Caki2 (cell line): ENCODE measurements at regions not wholly inside any gene's neighbourhood (a gene's known extent, or its start where the extent isn't known, plus 50 kb on each side); places are given as distances from the start of the nearest gene placed in this dataset.

ENCODE experiments used
- DNase-seq: peaks from one replicate; pipeline ENCODE4 v3.0.0-alpha.2; 2015; ENCODE audit warnings: low read depth
- in situ Hi-C: cut with HindIII; loops from 2 replicates; pipeline ENCODE4 v1.10.0; 2016; ENCODE audit warnings: low sequenced_read_pairs, low pct_unique_long_range_greater_than_20kb, mixed read lengths

DNA sequence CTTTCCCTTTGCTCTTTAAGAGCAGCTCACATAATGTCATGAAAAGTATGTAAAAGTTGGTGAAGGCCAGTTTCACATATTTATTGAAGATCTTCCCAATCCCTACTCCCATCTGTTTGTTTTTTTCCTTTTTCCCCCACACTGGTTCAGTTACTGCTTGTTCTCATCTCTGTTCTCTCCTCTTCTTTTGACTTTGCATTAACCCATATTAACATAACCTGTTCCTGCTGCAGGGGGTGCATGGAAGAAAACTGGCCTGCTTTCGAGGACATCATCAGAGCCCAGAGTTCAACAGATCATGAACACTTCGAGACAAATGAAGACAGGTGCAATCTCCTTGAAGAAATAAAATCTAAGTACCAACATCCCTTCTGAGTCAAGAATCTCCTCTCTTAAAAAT is 93.3 kb upstream of the FAM3C start:
- in situ Hi-C loops, result no loop called here
- DNase-seq, result no peak

DNA sequence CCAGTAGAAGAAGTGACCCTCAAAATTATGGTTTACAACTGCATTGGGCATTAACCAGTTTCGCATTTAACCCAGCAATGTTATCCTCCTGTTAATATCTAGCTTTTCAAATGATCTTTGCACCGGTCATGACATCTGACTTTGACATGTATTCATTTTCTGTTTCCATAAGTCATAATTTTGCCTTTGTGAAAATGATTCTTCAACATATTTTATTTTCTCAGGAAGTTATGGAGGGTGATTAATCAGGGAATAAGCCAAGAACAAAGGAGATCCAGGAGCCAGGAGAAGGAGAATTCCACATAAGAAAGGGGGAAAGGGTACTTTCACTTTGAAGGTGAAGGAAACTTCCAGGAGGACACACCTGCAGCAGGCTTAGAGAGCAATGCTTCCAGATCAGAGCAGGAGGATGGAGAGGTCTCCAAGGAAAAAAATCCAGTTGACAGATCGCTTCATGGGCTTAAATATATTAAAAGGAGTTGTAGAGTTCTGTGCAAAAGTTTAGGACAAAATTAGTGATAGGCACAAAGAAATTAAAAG is 92.1 kb upstream of the FAM3C start:
- no peak for DNase-seq
- in situ Hi-C loops, result no loop called here

- in situ Hi-C loops, result no loop called here
- DNase-seq, result no peak
Observed at GRCh38 chr7:121486590-121486989, 90.5 kb upstream of the FAM3C start.

DNA sequence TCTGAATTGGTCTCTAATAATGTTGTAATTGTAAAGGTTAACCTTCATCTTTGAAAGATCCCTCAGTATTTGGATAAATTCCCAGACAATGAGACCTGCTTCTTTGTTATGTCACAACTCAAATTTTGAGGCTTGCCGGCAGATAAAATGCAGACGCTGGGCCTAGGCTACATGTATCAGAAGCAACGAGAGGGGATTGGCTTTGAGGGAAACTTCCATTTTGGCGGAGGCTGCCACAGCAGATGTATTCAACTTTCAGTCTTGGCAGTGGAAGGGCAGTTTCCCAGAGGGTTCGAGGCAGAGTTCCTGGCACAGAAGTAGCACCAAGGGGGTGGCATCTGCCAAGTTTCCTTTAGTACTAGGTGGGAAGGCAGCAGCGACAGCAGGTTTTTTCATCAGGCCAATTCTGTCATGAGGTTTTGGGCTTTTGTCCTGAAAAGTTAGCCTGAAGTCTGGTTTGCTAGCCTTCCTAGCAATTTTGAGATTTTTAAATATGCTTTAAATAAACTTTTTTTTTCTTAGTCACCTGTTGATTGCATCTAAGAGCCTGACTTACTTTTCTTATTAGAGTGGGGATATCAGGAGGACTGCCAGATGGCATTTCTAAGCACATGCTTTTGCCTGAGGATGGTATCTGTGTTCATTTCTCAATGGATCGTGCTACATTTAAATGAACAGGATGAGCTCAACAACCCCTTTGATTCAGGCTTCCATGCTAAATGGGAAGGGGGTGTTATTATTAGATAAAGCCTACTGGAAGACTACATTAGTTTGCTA is 89.5 kb upstream of the FAM3C start:
- in situ Hi-C loops, result no loop called here
- no peak for DNase-seq

DNA sequence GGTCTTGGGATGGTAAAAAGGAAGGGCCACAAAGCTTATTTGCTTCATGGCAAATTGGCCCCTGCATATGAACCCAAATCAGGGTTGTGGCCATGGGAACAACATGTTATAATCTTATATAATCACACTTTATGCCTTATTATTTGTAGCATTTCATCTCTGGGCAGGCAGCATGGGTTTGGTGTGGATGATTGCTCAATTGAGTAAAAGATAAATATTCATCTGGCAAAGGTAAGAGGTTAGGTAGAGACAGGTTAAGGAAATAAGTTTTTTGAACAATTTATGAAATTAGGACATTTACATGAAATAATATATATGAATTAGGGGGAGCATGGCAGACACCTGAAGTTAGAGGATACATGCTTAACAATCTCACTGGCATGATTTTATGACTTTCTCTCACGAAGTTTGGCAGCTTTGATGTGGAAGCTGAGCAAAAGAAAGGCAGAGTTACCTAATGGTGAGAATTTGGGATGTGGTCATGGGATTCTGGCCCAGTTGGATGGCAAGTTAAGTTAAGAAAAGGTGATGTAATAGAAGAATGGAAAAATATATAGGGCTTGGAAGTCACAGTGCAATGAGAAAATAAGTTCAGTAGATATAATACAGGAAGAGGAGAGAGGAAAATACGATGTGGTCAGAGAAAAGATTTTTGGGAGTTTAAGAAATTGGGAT is 88.1 kb upstream of the FAM3C start:
- DNase-seq, result no peak
- in situ Hi-C loops, result no loop called here

DNA sequence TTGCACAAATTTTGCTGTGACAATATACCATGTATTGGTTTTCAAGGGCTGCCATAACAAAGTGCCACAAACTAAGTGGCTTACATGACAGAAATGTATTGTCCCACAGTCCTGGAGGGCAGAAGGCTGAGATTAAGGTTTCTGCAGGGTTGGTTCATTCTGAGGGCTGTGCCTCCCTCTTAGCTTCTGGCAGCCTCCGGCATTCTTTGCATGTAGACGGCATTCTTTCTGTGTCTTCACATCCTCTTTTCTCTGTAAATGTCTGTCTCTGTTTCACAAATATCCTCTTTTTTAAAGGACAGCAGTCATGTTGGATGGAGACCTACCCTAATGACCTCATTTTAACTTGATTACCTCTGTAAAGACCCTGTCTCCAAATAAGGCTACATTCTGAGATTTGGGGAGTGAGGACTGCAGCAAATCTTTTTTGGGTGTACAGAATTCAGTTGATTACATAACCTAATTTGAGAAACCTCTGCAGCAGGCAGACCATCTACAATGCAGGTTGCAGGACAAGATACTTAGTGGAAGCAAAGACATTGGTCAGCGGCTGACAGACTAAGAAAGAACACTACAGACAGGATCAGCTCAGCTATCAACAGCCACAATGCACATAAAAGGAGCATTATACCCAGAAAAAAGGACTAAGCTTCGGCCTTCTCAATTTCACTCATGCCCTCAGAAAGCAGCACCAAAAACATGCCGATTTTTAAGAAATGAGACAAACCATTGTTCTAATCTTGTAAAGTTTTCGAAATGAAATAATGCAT is 84.6 kb upstream of the FAM3C start:
- DNase-seq, result no peak
- in situ Hi-C loops, result no loop called here

GRCh38 chr7:121480058-121480457 is 84.0 kb upstream of the FAM3C start:
- no peak for DNase-seq
- in situ Hi-C loops, result no loop called here

DNA sequence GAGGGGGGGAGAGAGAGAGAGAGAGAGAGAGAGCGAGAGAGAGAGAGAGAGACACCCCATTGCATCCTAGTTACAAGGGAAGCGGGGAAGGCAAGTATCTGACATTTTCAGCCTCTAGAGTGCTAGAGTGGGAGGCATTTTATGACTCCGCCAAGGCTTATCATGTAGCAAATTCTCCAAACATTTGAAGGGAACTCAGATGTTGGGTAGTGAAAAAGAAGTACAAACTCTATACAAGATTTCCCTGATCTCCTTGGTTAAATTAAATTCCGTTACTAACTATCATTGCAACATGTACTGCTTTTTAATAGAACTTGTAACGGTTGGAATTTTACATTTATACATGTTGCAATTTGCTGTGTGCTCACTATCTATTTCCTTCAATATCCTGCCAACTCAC is 83.4 kb upstream of the FAM3C start:
- DNase-seq, result no peak
- in situ Hi-C loops, result no loop called here

DNA sequence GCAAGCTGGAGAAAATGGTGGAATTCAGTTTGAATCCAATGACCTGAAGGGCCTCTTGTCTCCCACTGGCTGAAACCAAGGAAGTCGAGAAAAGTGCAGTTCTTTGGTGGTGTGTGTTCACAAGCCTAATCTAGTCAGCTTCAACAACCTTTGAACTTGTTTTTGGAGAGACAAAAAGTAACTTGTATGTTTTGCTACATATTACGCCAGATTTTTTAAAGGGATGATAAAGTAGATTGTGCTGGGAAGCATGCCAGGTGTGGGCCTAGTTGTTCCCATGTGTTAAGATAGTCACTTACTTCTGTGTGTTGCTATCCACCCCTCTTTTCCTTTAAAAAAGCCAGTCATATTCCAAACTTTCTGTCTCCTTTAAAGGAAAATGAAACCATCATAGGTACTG is 79.7 kb upstream of the FAM3C start:
- no peak for DNase-seq
- in situ Hi-C loops, result no loop called here

DNA sequence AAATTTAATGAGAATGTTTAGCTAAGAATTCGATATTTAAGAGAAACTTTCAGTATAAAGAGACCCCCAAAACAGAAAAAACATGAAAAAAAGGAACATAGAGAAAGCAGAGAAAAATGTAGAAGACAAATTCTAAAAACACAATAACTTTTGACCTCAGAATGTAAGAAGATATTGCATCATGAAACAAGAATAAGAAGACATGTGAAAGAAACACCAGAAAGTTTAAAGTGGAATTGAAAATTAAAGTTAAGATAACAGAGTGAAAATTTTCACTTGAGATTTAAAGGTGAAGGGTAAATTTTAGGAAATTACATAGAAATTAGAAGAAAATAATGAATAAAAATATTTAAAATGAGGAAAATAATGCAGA is 78.2 kb upstream of the FAM3C start:
- in situ Hi-C loops, result no loop called here
- DNase-seq, result no peak

DNA sequence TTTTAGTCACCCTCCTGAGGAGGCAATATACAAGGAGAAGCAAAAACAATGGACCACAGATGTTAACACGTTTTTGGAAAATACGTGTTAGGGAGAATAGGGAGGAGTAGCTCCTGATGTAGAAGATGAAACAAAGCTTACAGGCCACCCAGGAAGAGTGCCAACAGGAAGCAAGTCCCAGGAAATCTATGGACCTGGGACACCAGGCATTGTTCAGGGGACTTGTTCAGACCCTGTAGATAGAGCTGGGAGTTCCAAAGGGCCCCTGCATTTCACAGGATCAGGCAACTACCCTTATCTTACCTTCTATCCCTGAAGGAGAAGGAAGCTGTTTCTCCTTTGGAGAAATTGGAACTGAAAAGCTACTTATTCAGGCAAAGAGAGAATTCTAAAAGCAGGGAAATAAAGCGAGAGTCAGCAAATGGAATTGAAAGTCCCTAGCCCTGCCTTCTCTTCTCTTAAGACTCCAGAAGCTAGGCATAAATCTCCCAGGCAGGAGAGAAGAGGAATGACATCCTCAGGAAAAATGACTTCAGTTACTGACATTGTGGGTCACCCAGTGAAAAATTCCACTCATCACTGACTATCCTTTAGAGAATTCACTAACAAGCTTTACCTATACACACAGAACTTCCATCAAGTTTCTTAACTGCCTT is 77.7 kb upstream of the FAM3C start:
- in situ Hi-C loops, result no loop called here
- DNase-seq, result no peak

GRCh38 chr7:121466455-121466854 is 70.3 kb upstream of the FAM3C start:
- in situ Hi-C loops, result no loop called here
- DNase-seq, result no peak

- no peak for DNase-seq
- in situ Hi-C loops, result no loop called here
Observed at GRCh38 chr7:121459148-121459547, 63.0 kb upstream of the FAM3C start.

DNA sequence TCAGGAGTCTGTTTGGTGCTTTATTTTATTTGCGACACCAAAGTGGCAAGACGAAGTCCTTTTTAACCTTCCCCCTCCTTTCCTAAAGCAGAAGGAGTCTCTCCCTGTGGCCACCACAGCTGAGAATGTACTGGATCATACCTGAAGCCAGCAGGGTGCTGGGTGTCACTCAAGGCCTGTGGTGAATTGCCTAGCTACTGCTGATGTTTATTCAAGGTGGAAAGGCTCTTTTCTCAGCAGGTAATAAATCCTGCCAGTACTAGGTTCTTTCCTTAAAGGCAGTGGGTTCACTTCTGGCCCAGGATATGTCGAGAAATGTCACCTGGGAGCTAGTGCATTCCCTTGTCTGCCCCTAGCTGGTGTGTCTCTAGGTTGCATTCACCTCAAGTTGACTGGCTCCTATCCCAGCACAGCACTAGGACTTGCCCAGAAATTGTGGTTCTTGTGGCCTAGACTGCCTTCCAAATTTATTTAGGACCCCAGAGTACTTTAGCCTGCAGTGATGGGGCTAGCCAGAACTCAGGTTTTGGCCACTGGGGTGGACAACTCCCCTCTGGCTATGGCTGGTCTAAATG is 60.8 kb upstream of the FAM3C start:
- no peak for DNase-seq
- in situ Hi-C loops, result no loop called here

DNA sequence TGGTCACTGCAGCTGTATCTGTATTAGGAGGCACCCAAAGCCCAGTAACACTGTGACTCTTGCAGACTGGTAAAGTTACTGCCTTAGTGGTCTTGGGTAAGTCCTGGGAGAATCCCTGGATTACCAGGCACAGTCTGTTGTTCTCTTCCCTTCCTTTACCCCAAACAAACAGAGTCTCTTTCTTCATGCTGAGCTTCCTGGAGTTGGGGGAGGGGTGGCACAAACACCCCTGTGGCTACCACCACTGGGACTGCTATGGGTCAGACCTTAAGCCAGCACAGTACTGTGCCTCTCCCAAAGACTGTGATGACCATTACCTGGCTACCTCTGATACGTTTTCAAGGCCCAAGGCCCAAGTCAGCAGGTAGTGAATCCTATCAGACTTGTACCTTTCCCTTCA is 59.9 kb upstream of the FAM3C start:
- in situ Hi-C loops, result no loop called here
- DNase-seq, result no peak

DNA sequence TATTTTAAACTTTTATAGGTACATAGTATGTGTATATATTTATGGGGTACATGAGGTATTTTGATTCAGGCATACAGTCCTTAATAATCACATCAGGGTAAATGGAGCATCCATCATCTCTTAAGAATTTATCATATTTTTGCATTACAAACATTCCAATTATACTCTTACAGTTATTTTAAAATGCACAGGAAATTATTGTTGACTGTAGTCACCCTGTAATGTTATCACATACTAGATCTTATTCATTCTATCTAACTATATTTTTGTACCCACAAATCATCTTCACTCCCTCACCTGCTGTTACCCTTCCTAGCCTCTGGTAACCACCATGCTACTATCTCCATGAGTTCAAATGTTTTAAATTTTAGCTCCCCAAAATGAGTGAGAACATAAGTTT is 56.3 kb upstream of the FAM3C start:
- no peak for DNase-seq
- in situ Hi-C loops, result no loop called here

GRCh38 chr7:121451367-121452094 is 55.4 kb upstream of the FAM3C start:
- in situ Hi-C loops, result no loop called here
- no peak for DNase-seq
